ENCODE measurements at regions not wholly inside any gene's neighbourhood (a gene's known extent, or its start where the extent isn't known, plus 50 kb on each side); places are given as distances from the start of the nearest gene placed in this dataset.

GRCh38 chr2:122191331-122191730 is 435.9 kb downstream of the TSN start:
- H3K9ac ChIP-seq (ENCODE audit: low read length): no peak overlapping the region
- no peak overlapping the region for H3K4me3 ChIP-seq (ENCODE audit: control extremely low read depth in 1 of 5, extremely low read depth in 1 of 5, insufficient read depth in 1 of 5, low read depth in 2 of 5, low read length in 4 of 5)
- ATAC-seq (ENCODE audit: low read depth) (no peak), DNase-seq (no peak)
- no peak overlapping the region for H2AFZ ChIP-seq (ENCODE audit: insufficient read depth, low read depth, low read length, poor library complexity, severe bottlenecking)
- Mint-ChIP-seq H3K9me3 (ENCODE audit: insufficient read depth) (no peaks in the 10 kb centered on the region), H3K4me1 (no peaks in the 10 kb centered on the region), H3K4me3 (no peak overlapping the region), H3K27ac (no peak overlapping the region), H3K27me3 (no peaks in the 10 kb centered on the region)
- ChIA-PET CTCF (no interaction called here), POLR2A (no interaction called here)
- no peaks in the 10 kb centered on the region for H3K36me3 ChIP-seq (replicated peaks in 1 of 2; ENCODE audit: control extremely low read depth in 1 of 2, control insufficient read depth in 1 of 2, extremely low read depth in 1 of 2, insufficient read depth in 2 of 2, low read length in 1 of 2)
- no peak overlapping the region for H3K4me2 ChIP-seq (replicated peaks; ENCODE audit: low read depth, low read length, poor library complexity, severe bottlenecking)
- no peak for TF ChIP-seq EZH2 (IDR thresholded peaks at IDR 0.05; ENCODE audit: borderline replicate concordance, insufficient read depth, low read depth, low read length, poor library complexity, severe bottlenecking)
- TF ChIP-seq, protein P1, sequence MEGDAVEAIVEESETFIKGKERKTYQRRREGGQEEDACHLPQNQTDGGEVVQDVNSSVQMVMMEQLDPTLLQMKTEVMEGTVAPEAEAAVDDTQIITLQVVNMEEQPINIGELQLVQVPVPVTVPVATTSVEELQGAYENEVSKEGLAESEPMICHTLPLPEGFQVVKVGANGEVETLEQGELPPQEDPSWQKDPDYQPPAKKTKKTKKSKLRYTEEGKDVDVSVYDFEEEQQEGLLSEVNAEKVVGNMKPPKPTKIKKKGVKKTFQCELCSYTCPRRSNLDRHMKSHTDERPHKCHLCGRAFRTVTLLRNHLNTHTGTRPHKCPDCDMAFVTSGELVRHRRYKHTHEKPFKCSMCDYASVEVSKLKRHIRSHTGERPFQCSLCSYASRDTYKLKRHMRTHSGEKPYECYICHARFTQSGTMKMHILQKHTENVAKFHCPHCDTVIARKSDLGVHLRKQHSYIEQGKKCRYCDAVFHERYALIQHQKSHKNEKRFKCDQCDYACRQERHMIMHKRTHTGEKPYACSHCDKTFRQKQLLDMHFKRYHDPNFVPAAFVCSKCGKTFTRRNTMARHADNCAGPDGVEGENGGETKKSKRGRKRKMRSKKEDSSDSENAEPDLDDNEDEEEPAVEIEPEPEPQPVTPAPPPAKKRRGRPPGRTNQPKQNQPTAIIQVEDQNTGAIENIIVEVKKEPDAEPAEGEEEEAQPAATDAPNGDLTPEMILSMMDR (IDR thresholded peaks at IDR 0.05): no peak
- no peaks in the 10 kb centered on the region for H3K79me2 ChIP-seq (ENCODE audit: control insufficient read depth, insufficient read depth, low read length)
- no peaks in the 10 kb centered on the region for H3K27me3 ChIP-seq (replicated peaks in 1 of 4; ENCODE audit: control extremely low read depth in 1 of 4, control insufficient read depth in 3 of 4, insufficient read depth in 4 of 4, low read length in 3 of 4)
- H3K27ac ChIP-seq (ENCODE audit: low read length in 2 of 2): no peak overlapping the region
- WGBS (ENCODE audit: insufficient coverage): 69% methylated on average over 4 of the region's 5 CpGs
- intact Hi-C loops (cut with micrococcal nuclease): no loop called here
- H3K4me1 ChIP-seq (ENCODE audit: control insufficient read depth in 2 of 2, insufficient read depth in 2 of 2, low read length in 2 of 2): no peaks in the 10 kb centered on the region
- H3K9me3 ChIP-seq (ENCODE audit: control extremely low read depth in 1 of 3, control insufficient read depth in 2 of 3, insufficient read depth in 1 of 3, low read length in 2 of 3): peaks cover 0 to 5% (median 0%) of the 10 kb centered on the region in 3 donors
- no peaks in the 10 kb centered on the region for H4K20me1 ChIP-seq (ENCODE audit: control insufficient read depth, insufficient read depth, low read length, poor library complexity, severe bottlenecking)

DNA sequence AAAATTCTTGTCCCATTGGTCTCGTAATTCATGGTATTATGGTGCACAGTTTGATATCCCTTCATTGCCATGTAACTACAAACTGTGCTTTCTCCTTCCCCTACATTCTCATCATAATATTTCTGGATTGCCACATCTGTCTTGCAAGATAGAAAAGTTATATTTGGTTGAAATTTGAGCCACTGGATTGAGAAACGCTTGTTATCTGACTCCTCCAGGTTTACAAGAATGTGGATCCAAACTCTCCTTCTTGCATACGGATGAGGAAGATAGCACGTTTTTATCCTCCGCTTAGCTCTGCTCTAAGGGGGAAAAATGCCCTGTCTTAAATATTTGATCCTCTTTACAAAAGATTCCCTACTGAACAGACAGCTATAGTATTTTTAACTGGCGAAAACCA is 438.2 kb downstream of the TSN start:
- H3K27ac ChIP-seq (ENCODE audit: low read length in 2 of 2): no peak overlapping the region
- H2AFZ ChIP-seq (ENCODE audit: insufficient read depth, low read depth, low read length, poor library complexity, severe bottlenecking): no peak overlapping the region
- ChIA-PET CTCF (no interaction called here), POLR2A (no interaction called here)
- H3K9me3 Mint-ChIP-seq (ENCODE audit: insufficient read depth): no peaks in the 10 kb centered on the region
- intact Hi-C loops (cut with micrococcal nuclease): no loop called here
- H3K4me1 Mint-ChIP-seq: no peaks in the 10 kb centered on the region
- ATAC-seq (ENCODE audit: low read depth): no peak
- H3K27me3 Mint-ChIP-seq: no peaks in the 10 kb centered on the region
- H3K36me3 ChIP-seq (replicated peaks in 1 of 2; ENCODE audit: control extremely low read depth in 1 of 2, control insufficient read depth in 1 of 2, extremely low read depth in 1 of 2, insufficient read depth in 2 of 2, low read length in 1 of 2): no peaks in the 10 kb centered on the region
- WGBS (ENCODE audit: insufficient coverage): 100% methylated on average over 1 of the region's 6 CpGs
- no peak overlapping the region for H3K4me3 ChIP-seq (ENCODE audit: control extremely low read depth in 1 of 5, extremely low read depth in 1 of 5, insufficient read depth in 1 of 5, low read depth in 2 of 5, low read length in 4 of 5)
- peaks cover 0 to 3% (median 0%) of the 10 kb centered on the region in 3 donors for H3K9me3 ChIP-seq (ENCODE audit: control extremely low read depth in 1 of 3, control insufficient read depth in 2 of 3, insufficient read depth in 1 of 3, low read length in 2 of 3)
- H3K27me3 ChIP-seq (replicated peaks in 1 of 4; ENCODE audit: control extremely low read depth in 1 of 4, control insufficient read depth in 3 of 4, insufficient read depth in 4 of 4, low read length in 3 of 4): no peaks in the 10 kb centered on the region
- no peak for DNase-seq
- no peaks in the 10 kb centered on the region for H4K20me1 ChIP-seq (ENCODE audit: control insufficient read depth, insufficient read depth, low read length, poor library complexity, severe bottlenecking)
- no peak overlapping the region for H3K9ac ChIP-seq (ENCODE audit: low read length)
- no peak for TF ChIP-seq EZH2 (IDR thresholded peaks at IDR 0.05; ENCODE audit: borderline replicate concordance, insufficient read depth, low read depth, low read length, poor library complexity, severe bottlenecking)
- TF ChIP-seq, protein P1 (IDR thresholded peaks at IDR 0.05): no peak
- H3K27ac Mint-ChIP-seq: no peak overlapping the region
- no peaks in the 10 kb centered on the region for H3K4me1 ChIP-seq (ENCODE audit: control insufficient read depth in 2 of 2, insufficient read depth in 2 of 2, low read length in 2 of 2)
- no peaks in the 10 kb centered on the region for H3K79me2 ChIP-seq (ENCODE audit: control insufficient read depth, insufficient read depth, low read length)
- no peak overlapping the region for H3K4me2 ChIP-seq (replicated peaks; ENCODE audit: low read depth, low read length, poor library complexity, severe bottlenecking)
- H3K4me3 Mint-ChIP-seq: no peak overlapping the region
